ENCODE measurements at regions not wholly inside any gene's neighbourhood (a gene's known extent, or its start where the extent isn't known, plus 50 kb on each side); places are given as distances from the start of the nearest gene placed in this dataset.
"Not testable (repeated sequence)": the region's sequence is repeated elsewhere in the genome, so short reads cannot be mapped to it uniquely, and the experiment has no call there.

- not testable (repeated sequence) for TF ChIP-seq CTCF, POLR2AphosphoS5, POLR2A (IDR thresholded peaks at IDR 0.05)
These were observed 82.9 kb upstream of the VKORC1L1 start for GRCh38 chr7:65789943-65790342.
